Natural killer cell (primary cell): ENCODE measurements at regions not wholly inside any gene's neighbourhood (a gene's known extent, or its start where the extent isn't known, plus 50 kb on each side); places are given as distances from the start of the nearest gene placed in this dataset.

Experiments
- ATAC-seq, 3 donors: fragments of 150-1000 bp in 2 of 3; fragments of 200-7000 bp in 1 of 3; cut with Tn5 transposase; 1 replicate in 1 of 3; 2 replicates in 2 of 3; pipeline ENCODE4 v1.10.0; 2021; ENCODE audit warnings: mild to moderate bottlenecking in 2 of 3, moderate library complexity in 2 of 3
- DNase-seq, 2 donors: peaks; one replicate each; pipeline versions ENCODE4 v3.0.0 to v3.0.0-alpha.2; 2013 to 2021; ENCODE audit warnings: mixed read lengths in 1 of 2
- H3K27ac ChIP-seq: one replicate; pipeline ENCODE4 v1.5.1; 2013; ENCODE audit warnings: mild to moderate bottlenecking, low read length
- H3K27me3 ChIP-seq: one replicate; pipeline ENCODE4 v1.6.1; 2013; ENCODE audit warnings: low read length; ENCODE audit not compliant: control insufficient read depth, insufficient read depth
- H3K36me3 ChIP-seq: one replicate; pipeline ENCODE4 v1.6.1; 2013; ENCODE audit warnings: low read length; ENCODE audit not compliant: control insufficient read depth, insufficient read depth
- H3K4me1 ChIP-seq: one replicate; pipeline ENCODE4 v1.6.1; 2013; ENCODE audit warnings: low read length; ENCODE audit not compliant: control insufficient read depth, insufficient read depth
- H3K4me3 ChIP-seq: one replicate; pipeline ENCODE4 v1.5.1; 2013; ENCODE audit warnings: low read length
- H3K9me3 ChIP-seq: one replicate; pipeline ENCODE4 v1.6.1; 2013; ENCODE audit warnings: low read length; ENCODE audit not compliant: control insufficient read depth, insufficient read depth
- H3K27ac Mint-ChIP-seq, 2 donors: one replicate each; pipeline ENCODE4 v1.8.0; 2022; ENCODE audit warnings: mild to moderate bottlenecking in 2 of 2, mixed read lengths in 2 of 2, moderate library complexity in 1 of 2
- H3K27me3 Mint-ChIP-seq, 2 donors: one replicate each; pipeline ENCODE4 v1.8.0; 2022; ENCODE audit warnings: low read depth in 2 of 2, mixed read lengths in 2 of 2
- H3K36me3 Mint-ChIP-seq: one replicate; pipeline ENCODE4 v1.8.0; 2022; ENCODE audit warnings: mixed read lengths
- H3K4me1 Mint-ChIP-seq, 2 donors: one replicate each; pipeline ENCODE4 v1.8.0; 2022; ENCODE audit warnings: mixed read lengths in 2 of 2
- H3K4me3 Mint-ChIP-seq: one replicate; pipeline ENCODE4 v1.8.0; 2022; ENCODE audit warnings: mild to moderate bottlenecking, moderate library complexity, mixed read lengths
- H3K9me3 Mint-ChIP-seq, 2 donors: one replicate each; pipeline ENCODE4 v1.8.0; 2022; ENCODE audit warnings: mixed read lengths in 2 of 2
- CTCF ChIP-seq: fragments of 200-600 bp; IDR thresholded peaks from one replicate; pipeline ENCODE4 v1.8.0; 2022; ENCODE audit warnings: antibody characterized with exemption
- WGBS: methylation state at CpG from one replicate; pipeline ENCODE4 v1.1.7; 2013; ENCODE audit warnings: missing lambda C conversion rate; ENCODE audit not compliant: insufficient coverage; 5-methylcytosine and 5-hydroxymethylcytosine counted together
- intact Hi-C: fragments of 100-400 bp; cut with micrococcal nuclease; formaldehyde crosslinking; loops from one replicate; pipeline ENCODE4 v1.14.2; 2022

GRCh38 chr4:130699004-130699403 lies 1603.1 kb downstream of the C4orf33 start:
- H3K27me3 ChIP-seq, result no peaks in the 10 kb centered on the region
- H3K27ac ChIP-seq, result no peak overlapping the region
- H3K27ac Mint-ChIP-seq, result no peak overlapping the region
- ATAC-seq (no peak), DNase-seq (no peak)
- no peaks in the 10 kb centered on the region for H3K4me1 ChIP-seq
- no peak overlapping the region for H3K4me3 Mint-ChIP-seq
- peaks cover 22 to 33% of the 10 kb centered on the region in 2 donors for H3K9me3 Mint-ChIP-seq
- H3K36me3 ChIP-seq, result no peaks in the 10 kb centered on the region
- H3K27me3 Mint-ChIP-seq, result no peaks in the 10 kb centered on the region
- TF ChIP-seq CTCF, result no peak
- intact Hi-C loops, result no loop called here
- WGBS, result 100% methylated on average over 1 of the region's 5 CpGs
- no peak overlapping the region for H3K4me3 ChIP-seq
- no peaks in the 10 kb centered on the region for H3K36me3 Mint-ChIP-seq
- H3K9me3 ChIP-seq, result no peaks in the 10 kb centered on the region
- H3K4me1 Mint-ChIP-seq, result no peaks in the 10 kb centered on the region

GRCh38 chr4:130703211-130703935 lies 1607.4 kb downstream of the C4orf33 start:
- no peak overlapping the region for H3K27ac ChIP-seq
- Mint-ChIP-seq H3K4me3 (no peak overlapping the region), H3K4me1 (no peaks in the 10 kb centered on the region), H3K36me3 (no peaks in the 10 kb centered on the region), H3K9me3 (peaks cover 21% of the 10 kb centered on the region in 2 donors), H3K27me3 (no peaks in the 10 kb centered on the region), H3K27ac (no peak overlapping the region)
- TF ChIP-seq CTCF, result no peak
- ATAC-seq (no peak), DNase-seq (no peak)
- no peaks in the 10 kb centered on the region for H3K36me3 ChIP-seq
- 87% methylated on average over 7 of the region's 8 CpGs for WGBS
- no peaks in the 10 kb centered on the region for H3K4me1 ChIP-seq
- intact Hi-C loops, result no loop called here
- H3K9me3 ChIP-seq, result no peaks in the 10 kb centered on the region
- H3K4me3 ChIP-seq, result no peak overlapping the region
- no peaks in the 10 kb centered on the region for H3K27me3 ChIP-seq

- intact Hi-C loops, result no loop called here
- Mint-ChIP-seq H3K4me1 (no peaks in the 10 kb centered on the region), H3K27me3 (no peaks in the 10 kb centered on the region)
These were observed 1609.1 kb downstream of the C4orf33 start for GRCh38 chr4:130705023-130705422.

More at GRCh38 chr4:130705023-130705422, 1609.1 kb downstream of the C4orf33 start:
- no peak for DNase-seq
- Histone ChIP-seq H3K4me3 (no peak overlapping the region), H3K4me1 (no peaks in the 10 kb centered on the region), H3K27me3 (no peaks in the 10 kb centered on the region), H3K27ac (no peak overlapping the region), H3K9me3 (no peaks in the 10 kb centered on the region), H3K36me3 (no peaks in the 10 kb centered on the region)
- ATAC-seq, result no peak
- peaks cover 16 to 17% of the 10 kb centered on the region in 2 donors for H3K9me3 Mint-ChIP-seq
- no peaks in the 10 kb centered on the region for H3K36me3 Mint-ChIP-seq
- H3K4me3 Mint-ChIP-seq, result no peak overlapping the region
- no peak overlapping the region for H3K27ac Mint-ChIP-seq
- TF ChIP-seq CTCF, result no peak
